ENCODE measurements at regions not wholly inside any gene's neighbourhood (a gene's known extent, or its start where the extent isn't known, plus 50 kb on each side); places are given as distances from the start of the nearest gene placed in this dataset.
"Not testable (repeated sequence)": the region's sequence is repeated elsewhere in the genome, so short reads cannot be mapped to it uniquely, and the experiment has no call there.

DNA sequence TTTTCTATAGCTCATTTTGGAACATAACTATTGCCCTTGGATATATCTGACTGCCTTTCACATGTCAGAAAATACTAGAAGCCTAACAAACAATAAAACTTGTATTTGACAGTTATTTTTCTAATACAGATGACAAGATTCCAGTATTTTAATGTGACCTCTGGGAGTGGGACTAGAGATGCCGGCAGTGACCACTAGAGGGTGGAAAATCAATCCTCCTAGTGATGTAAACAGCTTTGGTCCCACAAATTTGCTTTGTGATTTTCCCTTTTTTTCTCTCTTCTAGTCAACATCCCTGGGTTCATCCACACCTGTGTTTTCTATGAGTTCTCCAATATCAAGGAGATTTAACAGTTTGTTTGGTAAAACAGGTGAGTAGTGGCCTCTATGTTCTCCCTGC is 615.1 kb downstream of the SPATA31A6 start:
- not testable (repeated sequence) for H3K4me1 ChIP-seq (ENCODE audit: control insufficient read depth, insufficient read depth, low read length); DNase-seq (ENCODE audit: low read depth, low spot score); H3K27ac ChIP-seq (ENCODE audit: low read length); H3K4me3 ChIP-seq (ENCODE audit: low read length); H3K27me3 ChIP-seq (ENCODE audit: control insufficient read depth, insufficient read depth, low read length); H3K9me3 ChIP-seq (ENCODE audit: control insufficient read depth, insufficient read depth, low read length); H3K36me3 ChIP-seq (ENCODE audit: control insufficient read depth, insufficient read depth, low read length)
- no CpG with 5 or more reads among the region's 1 CpG for WGBS (ENCODE audit: insufficient coverage, insufficient read length)

DNA sequence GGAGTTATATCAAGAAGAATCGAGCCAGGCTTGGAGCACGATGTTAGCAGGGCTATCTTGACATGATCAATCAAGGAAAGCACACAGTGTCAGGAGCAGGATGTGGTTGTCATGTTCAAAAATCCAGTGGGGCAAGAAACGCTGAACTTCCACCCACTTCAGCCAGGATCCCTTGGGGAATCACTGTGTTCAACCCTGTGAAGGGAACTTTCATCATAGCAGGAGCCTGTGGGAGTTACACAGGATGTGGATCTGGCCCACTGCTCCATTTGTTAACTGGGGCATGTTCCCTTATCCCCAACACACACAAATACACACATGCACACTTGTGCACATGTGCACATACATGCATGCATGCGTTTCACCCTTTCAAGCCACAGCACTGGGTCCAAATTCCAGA is 619.3 kb downstream of the SPATA31A6 start:
- not testable (repeated sequence) for H3K4me1 ChIP-seq (ENCODE audit: control insufficient read depth, insufficient read depth, low read length); H3K9me3 ChIP-seq (ENCODE audit: control insufficient read depth, insufficient read depth, low read length); H3K36me3 ChIP-seq (ENCODE audit: control insufficient read depth, insufficient read depth, low read length); H3K27ac ChIP-seq (ENCODE audit: low read length); DNase-seq (ENCODE audit: low read depth, low spot score); H3K4me3 ChIP-seq (ENCODE audit: low read length); H3K27me3 ChIP-seq (ENCODE audit: control insufficient read depth, insufficient read depth, low read length)
- no CpG with 5 or more reads among the region's 4 CpGs for WGBS (ENCODE audit: insufficient coverage, insufficient read length)

DNA sequence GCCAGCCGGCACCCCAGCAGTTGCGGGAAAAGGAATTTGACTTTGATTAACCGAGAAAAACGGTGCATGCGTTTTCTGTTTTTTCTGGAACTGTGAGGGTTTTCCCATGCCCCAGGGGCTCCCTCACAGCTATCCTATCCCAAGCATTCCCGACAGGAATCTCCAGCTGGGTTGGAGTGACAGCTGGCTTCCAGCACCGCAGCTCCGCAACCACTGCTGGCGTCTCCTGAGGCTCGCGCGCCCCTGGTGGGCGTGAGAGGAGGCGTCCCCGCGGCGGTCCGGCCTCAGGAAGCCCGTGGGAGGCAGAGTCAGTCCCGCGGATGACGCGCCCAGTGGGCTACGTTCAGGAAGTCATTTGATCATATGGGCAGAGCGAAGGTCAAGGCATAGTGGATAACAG is 623.2 kb downstream of the SPATA31A6 start:
- DNase-seq (ENCODE audit: low read depth, low spot score); H3K9me3 ChIP-seq (ENCODE audit: control insufficient read depth, insufficient read depth, low read length); H3K27ac ChIP-seq (ENCODE audit: low read length); H3K27me3 ChIP-seq (ENCODE audit: control insufficient read depth, insufficient read depth, low read length); H3K4me1 ChIP-seq (ENCODE audit: control insufficient read depth, insufficient read depth, low read length); H3K36me3 ChIP-seq (ENCODE audit: control insufficient read depth, insufficient read depth, low read length); H3K4me3 ChIP-seq (ENCODE audit: low read length): not testable (repeated sequence)
- no CpG with 5 or more reads among the region's 25 CpGs for WGBS (ENCODE audit: insufficient coverage, insufficient read length)

DNA sequence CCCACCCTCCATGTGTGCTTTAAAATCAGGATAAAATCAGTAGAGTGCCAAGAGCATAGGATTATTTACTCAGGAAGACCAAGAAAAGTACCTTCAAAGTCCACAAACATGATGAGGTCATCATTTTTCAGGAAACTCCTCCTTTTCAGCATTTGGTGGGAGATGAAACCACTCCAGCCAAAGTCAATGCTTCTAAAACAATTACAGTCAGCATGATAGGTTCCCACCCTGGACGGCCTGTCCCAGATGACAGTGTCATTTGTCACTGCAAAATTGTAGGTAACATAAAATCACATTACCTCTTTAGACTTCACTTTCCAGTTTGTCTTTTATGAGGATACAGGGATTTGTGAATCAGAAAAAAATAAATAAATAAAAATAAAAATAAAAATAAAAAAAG is 638.0 kb downstream of the SPATA31A6 start:
- H3K4me1 ChIP-seq (ENCODE audit: control insufficient read depth, insufficient read depth, low read length); DNase-seq (ENCODE audit: low read depth, low spot score); H3K4me3 ChIP-seq (ENCODE audit: low read length); H3K27me3 ChIP-seq (ENCODE audit: control insufficient read depth, insufficient read depth, low read length); H3K27ac ChIP-seq (ENCODE audit: low read length); H3K36me3 ChIP-seq (ENCODE audit: control insufficient read depth, insufficient read depth, low read length); H3K9me3 ChIP-seq (ENCODE audit: control insufficient read depth, insufficient read depth, low read length): not testable (repeated sequence)
- WGBS (ENCODE audit: insufficient coverage, insufficient read length): no CpG with 5 or more reads among the region's 1 CpG

DNA sequence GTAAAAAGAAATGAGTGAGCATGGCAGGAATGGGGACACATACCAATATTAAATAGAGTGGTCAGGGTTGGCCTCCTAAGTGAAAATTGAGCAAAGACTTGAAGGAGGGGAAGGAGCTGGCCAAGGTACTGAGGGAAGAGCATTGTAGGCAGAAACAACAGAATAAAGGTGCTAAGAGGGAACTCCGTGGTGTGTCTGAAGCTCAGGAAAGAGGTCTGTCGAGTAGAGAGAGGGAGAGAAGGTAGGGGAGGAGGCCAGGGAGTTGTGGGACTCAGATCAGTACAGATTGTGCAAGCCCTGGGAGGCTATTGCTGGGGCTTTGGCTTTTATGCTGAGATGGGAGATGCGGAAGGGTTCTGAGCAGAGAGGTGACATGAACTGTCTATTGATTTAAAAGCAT is 664.7 kb downstream of the SPATA31A6 start:
- H3K4me1 ChIP-seq (ENCODE audit: control insufficient read depth, insufficient read depth, low read length); H3K27me3 ChIP-seq (ENCODE audit: control insufficient read depth, insufficient read depth, low read length); H3K27ac ChIP-seq (ENCODE audit: low read length); H3K36me3 ChIP-seq (ENCODE audit: control insufficient read depth, insufficient read depth, low read length); H3K4me3 ChIP-seq (ENCODE audit: low read length); DNase-seq (ENCODE audit: low read depth, low spot score); H3K9me3 ChIP-seq (ENCODE audit: control insufficient read depth, insufficient read depth, low read length): not testable (repeated sequence)
- no CpG with 5 or more reads among the region's 3 CpGs for WGBS (ENCODE audit: insufficient coverage, insufficient read length)

DNA sequence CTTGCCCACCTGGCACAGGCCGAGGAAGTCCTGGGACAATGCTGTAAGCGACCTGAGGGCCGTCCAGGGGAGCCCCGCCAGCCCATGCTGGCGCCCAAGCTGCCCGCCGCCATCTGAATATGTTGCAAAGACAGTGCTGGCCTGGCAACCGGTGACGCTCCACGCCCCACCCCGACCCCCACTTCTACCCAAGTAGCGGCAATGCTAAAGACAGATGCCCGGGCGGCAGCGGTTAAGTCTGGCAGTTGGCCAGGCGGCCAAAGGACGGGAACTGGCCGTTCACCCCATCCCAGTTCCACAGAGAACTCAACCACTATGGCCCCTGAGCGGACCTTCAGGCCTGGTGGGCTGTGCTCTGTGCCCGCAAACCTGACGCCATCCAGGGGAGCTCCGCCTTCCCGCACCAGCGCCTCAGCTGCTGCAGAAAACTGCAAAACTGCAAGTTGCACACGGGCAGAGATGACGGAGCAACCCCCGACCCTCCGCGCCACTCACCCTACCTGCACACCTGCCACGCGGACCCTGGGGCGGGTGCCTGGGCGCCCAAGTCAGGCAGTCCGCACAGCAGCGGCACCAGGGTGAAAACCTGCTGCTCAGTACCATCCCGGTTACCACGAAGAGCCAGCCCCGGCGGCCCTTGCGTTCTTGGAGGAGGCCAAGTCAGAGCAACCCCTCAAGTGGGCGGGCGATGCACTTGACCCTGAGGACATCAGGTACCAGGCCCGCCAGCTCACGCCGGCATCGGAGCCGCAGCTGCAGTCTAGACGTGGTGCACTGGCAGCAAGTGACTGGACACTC is 667.6 kb downstream of the SPATA31A6 start:
- DNase-seq (ENCODE audit: low read depth, low spot score); H3K4me3 ChIP-seq (ENCODE audit: low read length); H3K27me3 ChIP-seq (ENCODE audit: control insufficient read depth, insufficient read depth, low read length); H3K27ac ChIP-seq (ENCODE audit: low read length); H3K9me3 ChIP-seq (ENCODE audit: control insufficient read depth, insufficient read depth, low read length); H3K36me3 ChIP-seq (ENCODE audit: control insufficient read depth, insufficient read depth, low read length); H3K4me1 ChIP-seq (ENCODE audit: control insufficient read depth, insufficient read depth, low read length): not testable (repeated sequence)
- WGBS (ENCODE audit: insufficient coverage, insufficient read length): no CpG with 5 or more reads among the region's 48 CpGs

DNA sequence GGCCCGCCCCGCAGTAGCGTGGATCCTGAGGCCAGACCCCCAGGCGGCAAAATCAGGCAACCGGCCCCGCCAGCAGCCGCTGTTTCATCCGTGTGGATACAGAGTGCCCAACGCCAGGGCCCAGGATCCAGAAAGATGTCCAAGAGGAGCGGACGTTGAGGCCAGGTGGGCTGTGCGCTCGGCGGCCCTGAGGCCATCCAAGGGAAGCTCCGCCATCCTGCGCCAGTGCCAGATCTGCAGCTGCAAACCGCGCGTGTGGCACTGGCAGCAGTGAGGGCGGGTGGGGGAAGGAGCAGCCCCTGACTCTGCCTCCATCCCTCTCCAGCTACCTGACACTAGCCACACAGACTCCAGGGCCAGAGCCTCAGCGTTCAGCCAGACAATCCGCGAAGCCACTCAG is 668.2 kb downstream of the SPATA31A6 start:
- H3K36me3 ChIP-seq (ENCODE audit: control insufficient read depth, insufficient read depth, low read length); H3K4me1 ChIP-seq (ENCODE audit: control insufficient read depth, insufficient read depth, low read length); H3K4me3 ChIP-seq (ENCODE audit: low read length); H3K9me3 ChIP-seq (ENCODE audit: control insufficient read depth, insufficient read depth, low read length); H3K27me3 ChIP-seq (ENCODE audit: control insufficient read depth, insufficient read depth, low read length); H3K27ac ChIP-seq (ENCODE audit: low read length); DNase-seq (ENCODE audit: low read depth, low spot score): not testable (repeated sequence)
- no CpG with 5 or more reads among the region's 23 CpGs for WGBS (ENCODE audit: insufficient coverage, insufficient read length)

DNA sequence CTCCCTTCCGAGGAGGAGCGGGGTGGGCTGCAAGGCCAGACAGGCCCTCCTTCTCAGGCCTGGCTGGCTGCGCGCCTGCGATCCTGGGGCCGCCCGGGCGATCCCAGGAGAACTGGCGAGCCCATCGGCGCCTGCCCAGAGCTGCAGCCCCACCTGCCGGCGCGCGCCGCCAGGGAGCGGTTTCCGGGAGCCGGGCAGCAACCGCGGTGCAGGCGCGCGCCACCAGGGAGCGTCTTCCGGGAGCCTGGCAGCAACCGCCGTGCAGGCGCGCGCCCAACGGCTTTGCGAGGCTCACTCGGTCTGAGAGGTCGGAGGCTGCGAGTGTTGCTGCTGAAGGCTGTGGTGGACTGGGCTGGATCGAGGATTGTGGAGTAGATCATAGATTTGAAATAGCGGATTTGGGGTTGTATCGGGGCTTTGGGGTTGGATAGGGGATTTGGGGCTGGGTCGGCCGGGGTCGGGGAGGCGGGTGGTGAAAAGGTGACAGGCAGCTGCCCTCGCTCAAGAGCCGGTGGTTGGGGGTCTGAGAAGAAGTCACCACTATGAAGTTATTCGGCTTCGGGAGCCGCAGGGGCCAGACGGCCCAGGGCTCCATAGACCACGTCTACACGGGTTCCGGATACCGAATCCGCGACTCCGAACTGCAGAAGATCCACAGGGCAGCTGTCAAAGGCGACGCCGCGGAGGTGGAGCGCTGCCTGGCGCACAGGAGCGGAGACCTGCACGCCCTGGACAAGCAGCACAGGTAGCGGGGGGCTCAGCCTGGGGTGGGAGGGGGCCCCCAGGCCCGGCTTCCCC is 668.9 kb downstream of the SPATA31A6 start:
- peak overlapping the region; percentile 30; the same call in 1 of the 2 replicates for H3K4me3 ChIP-seq (ENCODE audit: low read length)
- H3K9me3 ChIP-seq (ENCODE audit: control insufficient read depth, insufficient read depth, low read length); H3K27ac ChIP-seq (ENCODE audit: low read length); H3K27me3 ChIP-seq (ENCODE audit: control insufficient read depth, insufficient read depth, low read length); H3K36me3 ChIP-seq (ENCODE audit: control insufficient read depth, insufficient read depth, low read length); H3K4me1 ChIP-seq (ENCODE audit: control insufficient read depth, insufficient read depth, low read length): not testable (repeated sequence)
- peak; percentile 50 for DNase-seq (ENCODE audit: low read depth, low spot score)
- no CpG with 5 or more reads among the region's 66 CpGs for WGBS (ENCODE audit: insufficient coverage, insufficient read length)

DNA sequence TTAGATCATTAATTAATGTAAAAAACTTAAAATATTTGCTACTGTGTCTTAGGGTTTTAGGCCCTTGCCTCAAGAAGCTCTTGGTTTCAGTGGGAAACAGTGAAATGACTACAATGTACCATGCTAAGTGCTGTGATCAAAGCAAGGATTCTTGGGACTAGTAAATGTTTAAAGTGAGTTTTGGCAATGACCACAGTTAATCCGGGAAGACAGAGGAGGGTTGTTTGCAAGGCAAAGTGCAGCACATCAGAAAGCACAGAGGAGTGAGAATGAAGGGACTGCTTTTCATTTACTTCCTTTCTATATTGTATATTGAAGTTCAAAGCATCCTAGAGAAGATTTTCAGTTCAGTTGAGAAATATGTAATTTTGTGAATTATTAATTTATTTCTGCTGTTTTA is 676.7 kb downstream of the SPATA31A6 start:
- not testable (repeated sequence) for H3K27me3 ChIP-seq (ENCODE audit: control insufficient read depth, insufficient read depth, low read length); H3K4me3 ChIP-seq (ENCODE audit: low read length); H3K27ac ChIP-seq (ENCODE audit: low read length); DNase-seq (ENCODE audit: low read depth, low spot score); H3K36me3 ChIP-seq (ENCODE audit: control insufficient read depth, insufficient read depth, low read length); H3K9me3 ChIP-seq (ENCODE audit: control insufficient read depth, insufficient read depth, low read length); H3K4me1 ChIP-seq (ENCODE audit: control insufficient read depth, insufficient read depth, low read length)
- WGBS (ENCODE audit: insufficient coverage, insufficient read length): no CpG with 5 or more reads among the region's 1 CpG

DNA sequence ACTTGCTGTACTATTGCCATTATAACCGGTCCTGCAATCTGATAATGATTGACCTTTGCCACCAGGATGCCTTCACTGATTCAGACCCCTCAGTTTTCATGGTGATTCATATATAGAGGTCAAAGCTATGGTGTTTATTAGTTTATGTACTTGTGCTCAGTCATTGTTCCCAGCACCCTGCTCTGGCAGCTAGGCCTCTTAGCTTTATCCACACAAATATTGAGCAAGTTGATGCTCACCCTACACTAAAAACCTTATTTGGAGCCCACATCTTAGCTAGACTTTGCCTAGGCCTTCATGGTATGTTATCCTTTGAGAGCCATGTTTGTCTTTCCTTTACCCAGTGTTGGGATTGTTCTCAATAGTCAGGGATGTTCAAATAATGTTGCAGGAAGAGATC is 679.0 kb downstream of the SPATA31A6 start:
- H3K36me3 ChIP-seq (ENCODE audit: control insufficient read depth, insufficient read depth, low read length); H3K4me3 ChIP-seq (ENCODE audit: low read length); H3K27ac ChIP-seq (ENCODE audit: low read length); H3K27me3 ChIP-seq (ENCODE audit: control insufficient read depth, insufficient read depth, low read length); DNase-seq (ENCODE audit: low read depth, low spot score); H3K4me1 ChIP-seq (ENCODE audit: control insufficient read depth, insufficient read depth, low read length); H3K9me3 ChIP-seq (ENCODE audit: control insufficient read depth, insufficient read depth, low read length): not testable (repeated sequence)
- WGBS (ENCODE audit: insufficient coverage, insufficient read length): no CpG with 5 or more reads among the region's 1 CpG

Measured in iPS DF 6.9 (cell line).